ENCODE measurements at regions not wholly inside any gene's neighbourhood (a gene's known extent, or its start where the extent isn't known, plus 50 kb on each side); places are given as distances from the start of the nearest gene placed in this dataset.

DNA sequence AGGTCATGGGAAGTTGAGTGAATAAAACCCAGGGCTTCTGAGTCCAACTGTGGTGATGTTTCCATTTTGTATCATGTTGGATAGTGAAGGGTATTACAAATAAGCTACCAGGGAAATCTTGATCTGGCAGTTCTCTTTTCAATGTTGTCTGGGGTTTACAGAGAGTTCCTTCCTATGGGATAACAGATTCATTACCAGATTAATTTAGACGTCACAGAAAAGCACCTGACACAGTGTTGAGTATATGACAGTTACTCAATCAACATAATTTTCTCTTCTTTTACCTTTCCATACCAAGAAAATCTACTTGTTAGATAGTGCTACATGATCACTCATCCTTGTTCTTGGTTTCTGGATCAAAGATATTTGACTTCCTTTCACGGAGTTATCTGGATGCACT, 270.9 kb downstream of the ACTL7B start:
- TF ChIP-seq, protein P1, sequence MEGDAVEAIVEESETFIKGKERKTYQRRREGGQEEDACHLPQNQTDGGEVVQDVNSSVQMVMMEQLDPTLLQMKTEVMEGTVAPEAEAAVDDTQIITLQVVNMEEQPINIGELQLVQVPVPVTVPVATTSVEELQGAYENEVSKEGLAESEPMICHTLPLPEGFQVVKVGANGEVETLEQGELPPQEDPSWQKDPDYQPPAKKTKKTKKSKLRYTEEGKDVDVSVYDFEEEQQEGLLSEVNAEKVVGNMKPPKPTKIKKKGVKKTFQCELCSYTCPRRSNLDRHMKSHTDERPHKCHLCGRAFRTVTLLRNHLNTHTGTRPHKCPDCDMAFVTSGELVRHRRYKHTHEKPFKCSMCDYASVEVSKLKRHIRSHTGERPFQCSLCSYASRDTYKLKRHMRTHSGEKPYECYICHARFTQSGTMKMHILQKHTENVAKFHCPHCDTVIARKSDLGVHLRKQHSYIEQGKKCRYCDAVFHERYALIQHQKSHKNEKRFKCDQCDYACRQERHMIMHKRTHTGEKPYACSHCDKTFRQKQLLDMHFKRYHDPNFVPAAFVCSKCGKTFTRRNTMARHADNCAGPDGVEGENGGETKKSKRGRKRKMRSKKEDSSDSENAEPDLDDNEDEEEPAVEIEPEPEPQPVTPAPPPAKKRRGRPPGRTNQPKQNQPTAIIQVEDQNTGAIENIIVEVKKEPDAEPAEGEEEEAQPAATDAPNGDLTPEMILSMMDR (IDR thresholded peaks at IDR 0.05), result no peak
- TF ChIP-seq POLR2A (IDR thresholded peaks at IDR 0.05), result no peak
